Transverse colon (tissue), 4 donors: ENCODE measurements at regions not wholly inside any gene's neighbourhood (a gene's known extent, or its start where the extent isn't known, plus 50 kb on each side); places are given as distances from the start of the nearest gene placed in this dataset.

Experiments
- DNase-seq: peaks from one replicate; pipeline ENCODE4 v3.0.0-alpha.2; 2019
- H3K27ac ChIP-seq, 4 donors: fragments of 200-600 bp; sonication (generic); 2 replicates each; pipeline ENCODE4 v1.5.1; 2016 to 2018; ENCODE audit warnings: inconsistent platforms in 4 of 4
- H3K27me3 ChIP-seq: fragments of 200-600 bp; sonication (generic); 2 replicates; pipeline ENCODE4 v1.5.1; 2017; ENCODE audit warnings: inconsistent platforms
- H3K36me3 ChIP-seq, 4 donors: fragments of 200-600 bp; sonication (generic); 2 replicates each; pipeline ENCODE4 v1.5.1; 2017 to 2019; ENCODE audit warnings: inconsistent platforms in 4 of 4
- H3K4me1 ChIP-seq, 4 donors: fragments of 200-600 bp; sonication (generic); 2 replicates each; pipeline ENCODE4 v1.5.1; 2017 to 2020; ENCODE audit warnings: inconsistent platforms in 4 of 4
- H3K4me3 ChIP-seq, 4 donors: fragments of 200-600 bp; sonication (generic); 1 replicate in 1 of 4; 2 replicates in 3 of 4; pipeline versions ENCODE4 v1.5.1 to v1.6.1; 2017 to 2019; ENCODE audit warnings: inconsistent platforms in 4 of 4
- H3K9me3 ChIP-seq, 2 donors: fragments of 200-600 bp; sonication (generic); 2 replicates each; pipeline ENCODE4 v1.5.1; 2017 to 2019; ENCODE audit warnings: inconsistent platforms in 2 of 2
- CTCF ChIP-seq, 5 experiments: fragments of 200-600 bp in 3 of 5; fragments of 450-650 bp in 2 of 5; sonication (generic) in 3 of 5; IDR thresholded peaks; 1 replicate in 2 of 5; 2 replicates in 3 of 5; pipeline ENCODE4 v1.5.1; 2016 to 2017; ENCODE audit warnings: antibody characterized with exemption in 5 of 5, inconsistent platforms in 3 of 5, mild to moderate bottlenecking in 2 of 5, moderate library complexity in 1 of 5
- EP300 ChIP-seq: sonication (generic); formaldehyde crosslinking; IDR thresholded peaks from one replicate; pipeline ENCODE4 v1.6.1; 2017; ENCODE audit warnings: antibody characterized with exemption, low read depth
- POLR2A ChIP-seq: fragments of 450-650 bp; IDR thresholded peaks from one replicate; pipeline ENCODE4 v1.6.1; 2016; ENCODE audit warnings: antibody characterized with exemption, mild to moderate bottlenecking, moderate library complexity
- POLR2AphosphoS5 ChIP-seq, 3 donors: sonication (generic); formaldehyde crosslinking; IDR thresholded peaks; one replicate each; pipeline ENCODE4 v1.6.1; 2016; ENCODE audit warnings: antibody characterized with exemption in 3 of 3
- WGBS, 2 donors: methylation state at CpG; one replicate each; pipeline ENCODE4 v1.1.5; 2018; ENCODE audit warnings: low coverage in 1 of 2; 5-methylcytosine and 5-hydroxymethylcytosine counted together
- in situ Hi-C, 4 donors: fragments of 200-750 bp; cut with MboI; loops; one replicate each; pipeline versions ENCODE4 v1.15.0 to v1.15.1; 2017; ENCODE audit warnings: low sequenced_read_pairs in 3 of 4, low pct_ligation_motif_present in 1 of 4, low pct_unique_long_range_greater_than_20kb in 1 of 4
- intact Hi-C: fragments of 100-400 bp; cut with DNase I; formaldehyde crosslinking; loops from one replicate; pipeline ENCODE4 v1.15.1; 2023; ENCODE audit warnings: low total_unique reads

GRCh38 chrX:79592259-79592658 lies 225.1 kb upstream of the ITM2A start:
- in situ Hi-C loops (no loop called here), intact Hi-C loops (no loop called here)
- DNase-seq, result no peak
- WGBS, 2 donors, result 20 to 31% methylated on average over 1 to 3 of the region's 3 CpGs
- no peaks in the 10 kb centered on the region for H3K4me1 ChIP-seq
- H3K27ac ChIP-seq, result no peak overlapping the region
- no peaks in the 10 kb centered on the region for H3K36me3 ChIP-seq
- no peaks in the 10 kb centered on the region for H3K9me3 ChIP-seq
- H3K4me3 ChIP-seq, result no peak overlapping the region
- no peaks in the 10 kb centered on the region for H3K27me3 ChIP-seq
- TF ChIP-seq CTCF (IDR thresholded peaks at IDR 0.05) (no peak), POLR2A (no peak), EP300 (no peak), POLR2AphosphoS5 (IDR thresholded peaks at IDR 0.05) (no peak)

- intact Hi-C loops, result no loop called here
- in situ Hi-C loops, result no loop called here
- Histone ChIP-seq H3K27me3 (no peaks in the 10 kb centered on the region), H3K27ac (no peak overlapping the region), H3K9me3 (no peaks in the 10 kb centered on the region), H3K4me1 (no peaks in the 10 kb centered on the region), H3K4me3 (no peak overlapping the region), H3K36me3 (no peaks in the 10 kb centered on the region)
- TF ChIP-seq POLR2A, result no peak
- TF ChIP-seq EP300, result no peak
- TF ChIP-seq POLR2AphosphoS5 (IDR thresholded peaks at IDR 0.05), result no peak
- no peak for TF ChIP-seq CTCF (IDR thresholded peaks at IDR 0.05)
- no peak for DNase-seq
Observed at GRCh38 chrX:79588233-79588632, 221.1 kb upstream of the ITM2A start.

GRCh38 chrX:79573760-79574159 lies 206.6 kb upstream of the ITM2A start:
- no peaks in the 10 kb centered on the region for H3K27me3 ChIP-seq
- TF ChIP-seq CTCF (IDR thresholded peaks at IDR 0.05) (no peak), POLR2AphosphoS5 (IDR thresholded peaks at IDR 0.05) (no peak), POLR2A (no peak), EP300 (no peak)
- H3K27ac ChIP-seq, result no peak overlapping the region
- intact Hi-C loops, result no loop called here
- H3K4me1 ChIP-seq, result no peaks in the 10 kb centered on the region
- in situ Hi-C loops, result no loop called here
- no peaks in the 10 kb centered on the region for H3K36me3 ChIP-seq
- no peak for DNase-seq
- H3K9me3 ChIP-seq, result no peaks in the 10 kb centered on the region
- 47 to 83% methylated on average over 1 of the region's 1 CpG for WGBS, 2 donors
- no peak overlapping the region for H3K4me3 ChIP-seq

GRCh38 chrX:79572566-79572965 lies 205.4 kb upstream of the ITM2A start:
- in situ Hi-C loops, result no loop called here
- DNase-seq, result no peak
- intact Hi-C loops, result no loop called here
- H3K4me1 ChIP-seq, result no peaks in the 10 kb centered on the region
- no peaks in the 10 kb centered on the region for H3K9me3 ChIP-seq
- no peak overlapping the region for H3K27ac ChIP-seq
- TF ChIP-seq POLR2A (no peak), POLR2AphosphoS5 (IDR thresholded peaks at IDR 0.05) (no peak), CTCF (IDR thresholded peaks at IDR 0.05) (no peak), EP300 (no peak)
- H3K4me3 ChIP-seq, result no peak overlapping the region
- 59% methylated on average over 6 of the region's 6 CpGs; no CpG with 5 or more reads in 1 of the 2 donors for WGBS, 2 donors
- no peaks in the 10 kb centered on the region for H3K36me3 ChIP-seq
- no peaks in the 10 kb centered on the region for H3K27me3 ChIP-seq
